ENCODE measurements at regions not wholly inside any gene's neighbourhood (a gene's known extent, or its start where the extent isn't known, plus 50 kb on each side); places are given as distances from the start of the nearest gene placed in this dataset.

DNA sequence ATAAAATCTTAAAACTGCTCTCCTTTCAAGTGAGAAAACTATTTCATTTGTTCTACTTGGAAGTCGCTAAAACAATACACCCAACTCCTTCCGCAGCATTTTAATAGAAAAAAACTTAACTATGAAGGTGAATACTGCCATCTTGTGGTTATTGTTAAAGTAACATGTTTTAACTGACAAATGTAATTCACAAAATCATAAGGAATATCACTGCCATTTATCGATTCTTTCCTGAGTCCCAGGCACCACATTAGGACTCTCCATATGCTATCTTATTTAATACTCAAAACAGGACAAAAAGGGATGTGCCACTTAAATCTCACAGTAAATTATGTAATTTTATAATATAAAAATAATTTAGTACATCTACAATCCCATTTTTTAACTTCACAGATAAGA lies 130.5 kb upstream of the ITGA1 start:
- no peak overlapping the region for H3K27ac Mint-ChIP-seq
- peaks cover 25% of the 10 kb centered on the region for H3K27me3 Mint-ChIP-seq
- DNase-seq: no peak
- no peaks in the 10 kb centered on the region for H3K36me3 Mint-ChIP-seq (ENCODE audit: low read depth)
- H3K4me3 Mint-ChIP-seq: no peak overlapping the region
- ChIA-PET POLR2A (no interaction called here), CTCF (no interaction called here)
- no peaks in the 10 kb centered on the region for H3K9me3 Mint-ChIP-seq
- H3K4me1 Mint-ChIP-seq: no peaks in the 10 kb centered on the region

DNA sequence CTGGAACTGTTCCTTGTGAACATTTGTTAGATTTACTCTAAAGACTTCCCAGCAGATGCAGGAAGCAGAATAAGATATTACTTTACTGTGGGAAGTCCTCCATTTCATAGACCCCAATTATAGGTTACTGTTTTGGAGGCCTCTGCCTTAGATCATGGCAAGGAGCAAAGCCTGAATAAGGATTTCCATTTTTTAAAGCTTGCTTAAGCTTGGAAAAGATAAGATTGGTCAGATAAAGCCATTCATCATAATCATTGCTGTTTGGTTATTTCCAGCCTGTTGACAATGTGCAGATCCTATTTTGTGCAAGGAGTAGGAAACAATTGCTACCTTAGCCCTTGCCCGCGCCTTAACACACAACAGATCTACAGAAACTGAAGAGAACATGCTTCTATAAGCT lies 129.5 kb upstream of the ITGA1 start:
- peaks cover 21% of the 10 kb centered on the region for H3K27me3 Mint-ChIP-seq
- DNase-seq: no peak
- ChIA-PET CTCF (no interaction called here), POLR2A (no interaction called here)
- no peaks in the 10 kb centered on the region for H3K4me1 Mint-ChIP-seq
- H3K4me3 Mint-ChIP-seq: no peak overlapping the region
- no peaks in the 10 kb centered on the region for H3K9me3 Mint-ChIP-seq
- no peak overlapping the region for H3K27ac Mint-ChIP-seq
- H3K36me3 Mint-ChIP-seq (ENCODE audit: low read depth): no peaks in the 10 kb centered on the region

DNA sequence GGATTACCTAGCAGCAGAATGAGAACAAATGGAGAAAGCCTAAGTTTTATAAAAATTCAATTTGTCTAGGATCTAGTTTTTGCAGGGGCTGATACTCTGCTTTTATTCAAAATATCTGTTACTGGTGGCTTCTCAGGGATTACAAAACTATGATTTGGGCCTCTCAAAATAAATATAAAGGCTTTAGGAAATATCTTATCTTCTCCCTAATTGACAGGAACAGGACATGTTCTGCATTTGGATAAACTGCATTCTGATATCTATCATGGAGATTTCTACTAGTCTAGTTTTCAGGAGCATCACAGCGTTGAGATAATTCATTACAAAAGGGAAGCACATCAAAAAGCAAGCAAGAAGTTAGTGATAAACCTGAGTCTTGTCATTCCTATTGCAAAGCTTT lies 127.1 kb upstream of the ITGA1 start:
- POLR2A ChIA-PET: no interaction called here
- no peak overlapping the region for H3K27ac Mint-ChIP-seq
- H3K36me3 Mint-ChIP-seq (ENCODE audit: low read depth): no peaks in the 10 kb centered on the region
- H3K27me3 Mint-ChIP-seq: peaks cover 14% of the 10 kb centered on the region
- no peaks in the 10 kb centered on the region for H3K9me3 Mint-ChIP-seq
- no peak for DNase-seq
- no peaks in the 10 kb centered on the region for H3K4me1 Mint-ChIP-seq
- CTCF ChIA-PET: no interaction called here
- no peak overlapping the region for H3K4me3 Mint-ChIP-seq

DNA sequence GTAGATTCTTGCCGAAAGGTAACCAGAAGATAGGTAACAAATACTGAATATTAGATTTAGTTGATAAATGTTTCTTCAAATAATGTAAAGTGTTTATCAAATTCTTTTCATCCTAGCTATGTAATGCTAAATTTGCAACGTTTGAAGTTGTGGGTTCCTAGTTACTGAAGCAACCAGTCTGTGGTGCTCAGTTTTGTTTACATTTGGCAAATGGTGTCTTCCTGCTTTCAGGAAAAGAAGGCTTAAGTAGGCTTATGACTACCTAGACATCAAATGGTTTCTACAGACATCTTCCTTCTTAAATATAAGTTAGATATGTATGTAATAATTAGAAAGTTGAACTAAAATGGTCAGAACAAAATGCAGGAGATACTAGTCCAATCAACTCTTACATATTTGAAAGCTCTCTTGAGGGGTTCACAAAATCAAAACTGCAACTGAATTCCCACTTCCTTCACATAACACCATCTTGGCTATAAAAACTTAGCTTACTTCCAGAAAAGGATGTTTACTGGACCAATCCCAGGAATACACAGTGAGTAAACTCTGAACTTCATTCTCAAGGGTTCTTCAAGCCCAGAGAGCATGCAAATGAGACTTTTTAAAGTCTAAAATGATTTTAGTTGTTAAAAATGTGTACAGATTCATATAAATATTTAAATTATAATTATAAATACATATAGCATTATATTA lies 125.7 kb upstream of the ITGA1 start:
- DNase-seq: no peak
- Mint-ChIP-seq H3K4me3 (no peak overlapping the region), H3K27me3 (peaks cover 12% of the 10 kb centered on the region), H3K9me3 (no peaks in the 10 kb centered on the region), H3K27ac (no peak overlapping the region), H3K4me1 (peaks cover 3% of the 10 kb centered on the region), H3K36me3 (ENCODE audit: low read depth) (no peaks in the 10 kb centered on the region)
- POLR2A ChIA-PET: no interaction called here
- CTCF ChIA-PET: no interaction called here

DNA sequence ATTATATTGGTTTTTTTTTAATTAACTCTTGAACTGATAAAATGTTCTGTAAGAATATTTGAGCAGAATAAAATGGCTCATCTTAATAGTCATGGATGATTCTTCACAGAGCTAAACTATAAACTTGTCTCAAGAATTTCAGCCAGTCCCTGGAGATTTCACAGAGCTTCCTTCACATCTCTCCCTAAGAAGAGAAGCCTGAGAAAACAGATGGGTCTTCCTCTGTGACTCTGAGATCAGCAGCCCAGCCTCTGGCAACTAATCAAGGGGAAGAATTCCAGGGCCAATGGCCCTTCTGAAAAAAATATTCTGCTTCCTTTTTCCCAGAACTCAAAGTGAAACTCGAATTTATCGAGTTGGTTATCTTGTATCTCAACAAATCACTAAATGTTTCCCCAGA lies 122.2 kb upstream of the ITGA1 start:
- no peak for DNase-seq
- H3K9me3 Mint-ChIP-seq: no peaks in the 10 kb centered on the region
- CTCF ChIA-PET: no interaction called here
- H3K27ac Mint-ChIP-seq: no peak overlapping the region
- POLR2A ChIA-PET: no interaction called here
- peaks cover 3% of the 10 kb centered on the region for H3K4me1 Mint-ChIP-seq
- peaks cover 6% of the 10 kb centered on the region for H3K27me3 Mint-ChIP-seq
- H3K4me3 Mint-ChIP-seq: no peak overlapping the region
- H3K36me3 Mint-ChIP-seq (ENCODE audit: low read depth): no peaks in the 10 kb centered on the region

DNA sequence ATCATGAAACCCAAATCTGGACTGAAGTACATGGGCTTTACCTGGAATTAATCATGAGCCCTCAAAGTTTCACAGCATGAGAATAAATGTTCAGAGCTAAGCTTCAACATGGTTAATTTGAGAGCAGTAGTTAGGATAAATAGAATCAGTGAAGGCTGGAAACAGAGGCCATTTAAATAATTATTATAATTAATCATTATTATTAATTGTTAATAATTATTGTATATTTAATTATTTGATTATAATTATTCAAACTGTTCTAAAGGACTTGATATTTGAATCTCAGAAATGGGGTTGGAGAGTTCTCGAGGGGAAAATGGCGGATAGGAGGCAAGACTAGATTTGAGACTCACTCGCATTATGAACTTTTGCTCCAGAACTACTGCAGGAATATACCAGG lies 119.6 kb upstream of the ITGA1 start:
- CTCF ChIA-PET: no interaction called here
- H3K36me3 Mint-ChIP-seq (ENCODE audit: low read depth): no peaks in the 10 kb centered on the region
- H3K4me1 Mint-ChIP-seq: peaks cover 5% of the 10 kb centered on the region
- peaks cover 3% of the 10 kb centered on the region for H3K27me3 Mint-ChIP-seq
- POLR2A ChIA-PET: no interaction called here
- DNase-seq: no peak
- no peak overlapping the region for H3K4me3 Mint-ChIP-seq
- H3K27ac Mint-ChIP-seq: no peak overlapping the region
- H3K9me3 Mint-ChIP-seq: no peaks in the 10 kb centered on the region

DNA sequence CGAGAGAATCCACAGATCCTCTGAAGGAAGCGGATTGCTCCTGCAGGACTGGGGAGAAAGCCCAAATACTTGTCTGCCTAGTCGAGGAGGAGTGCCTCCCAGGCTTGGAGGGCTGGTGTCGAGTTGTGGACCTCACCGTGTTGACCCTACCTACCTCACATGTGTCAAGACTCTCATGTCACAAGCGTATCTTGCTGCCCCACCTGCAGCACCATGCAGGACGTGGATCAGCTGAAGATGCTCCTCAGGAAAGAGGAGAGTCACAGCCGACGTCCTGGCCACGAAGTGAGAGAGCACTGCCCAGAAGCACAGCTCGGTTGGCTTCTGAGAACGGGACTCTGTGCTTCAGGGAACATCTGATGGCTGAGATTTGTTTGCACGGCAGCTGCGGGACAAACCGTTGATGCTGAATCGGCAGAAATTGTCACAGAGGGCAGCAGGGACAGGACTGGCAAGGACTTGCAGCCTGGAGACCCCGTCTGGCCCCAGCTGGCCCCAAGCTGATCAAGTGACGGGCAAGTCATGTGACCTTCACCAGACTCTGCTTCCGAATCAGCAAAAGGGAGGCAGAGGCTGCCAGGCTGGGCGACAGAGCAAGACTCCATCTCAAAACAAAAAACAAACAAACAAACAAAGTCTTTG lies 119.1 kb upstream of the ITGA1 start:
- Mint-ChIP-seq H3K36me3 (ENCODE audit: low read depth) (no peaks in the 10 kb centered on the region), H3K4me1 (peaks cover 5% of the 10 kb centered on the region), H3K27ac (no peak overlapping the region), H3K27me3 (peaks cover 3% of the 10 kb centered on the region), H3K4me3 (no peak overlapping the region), H3K9me3 (no peaks in the 10 kb centered on the region)
- CTCF ChIA-PET: no interaction called here
- DNase-seq: no peak
- POLR2A ChIA-PET: no interaction called here

DNA sequence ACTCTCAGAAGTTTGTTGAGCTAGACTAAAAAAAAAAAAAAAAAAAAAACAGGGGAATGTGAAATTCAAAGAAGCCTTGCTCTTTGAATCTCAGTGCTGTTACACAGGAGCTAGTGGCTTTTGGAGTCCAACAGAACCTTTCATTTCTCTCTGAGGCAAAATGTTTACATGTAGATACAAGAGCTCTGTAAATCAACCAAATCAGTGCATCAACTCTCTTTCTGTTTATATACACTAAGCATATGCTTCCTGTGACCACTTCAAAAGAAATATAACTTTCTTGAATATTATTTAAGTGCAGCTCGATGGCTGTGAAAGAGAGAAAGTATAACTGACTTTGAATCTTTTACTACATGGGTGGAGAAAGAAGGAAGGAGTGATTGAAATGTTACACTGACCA lies 115.3 kb upstream of the ITGA1 start:
- ChIA-PET CTCF (interaction anchor here (0.6 to 1.0 kb wide), 3 partner anchors 34 to 66 kb away, joined by 3 to 5 read pairs (median 3); no protein-coding TSS in a partner anchor), POLR2A (no interaction called here)
- DNase-seq: no peak
- Mint-ChIP-seq H3K36me3 (ENCODE audit: low read depth) (no peaks in the 10 kb centered on the region), H3K27me3 (peaks cover 6% of the 10 kb centered on the region), H3K4me1 (peaks cover 12% of the 10 kb centered on the region), H3K4me3 (no peak overlapping the region), H3K9me3 (no peaks in the 10 kb centered on the region), H3K27ac (no peak overlapping the region)

DNA sequence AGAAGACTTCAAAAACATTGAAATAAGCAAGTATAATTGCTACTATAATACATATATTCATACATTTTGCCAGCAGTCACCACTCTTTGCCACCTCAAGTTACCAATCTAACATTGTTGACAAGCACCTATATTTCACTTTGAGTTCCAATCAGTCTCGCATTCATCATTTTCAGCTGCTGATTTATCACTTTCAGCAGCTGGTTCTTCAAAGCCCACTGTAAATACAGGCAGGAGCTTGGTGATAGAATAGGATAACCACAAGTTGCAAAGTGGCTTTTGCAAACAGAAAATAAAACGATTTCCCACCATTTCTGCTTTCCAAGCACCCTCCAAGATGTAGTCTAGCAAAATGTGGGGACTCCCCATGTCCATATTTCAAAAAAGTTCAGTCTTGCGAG lies 114.2 kb upstream of the ITGA1 start:
- ChIA-PET POLR2A (no interaction called here), CTCF (no interaction called here)
- no peaks in the 10 kb centered on the region for H3K9me3 Mint-ChIP-seq
- no peak overlapping the region for H3K4me3 Mint-ChIP-seq
- no peak overlapping the region for H3K27ac Mint-ChIP-seq
- H3K36me3 Mint-ChIP-seq (ENCODE audit: low read depth): no peaks in the 10 kb centered on the region
- peaks cover 9% of the 10 kb centered on the region for H3K27me3 Mint-ChIP-seq
- peaks cover 12% of the 10 kb centered on the region for H3K4me1 Mint-ChIP-seq
- DNase-seq: no peak

DNA sequence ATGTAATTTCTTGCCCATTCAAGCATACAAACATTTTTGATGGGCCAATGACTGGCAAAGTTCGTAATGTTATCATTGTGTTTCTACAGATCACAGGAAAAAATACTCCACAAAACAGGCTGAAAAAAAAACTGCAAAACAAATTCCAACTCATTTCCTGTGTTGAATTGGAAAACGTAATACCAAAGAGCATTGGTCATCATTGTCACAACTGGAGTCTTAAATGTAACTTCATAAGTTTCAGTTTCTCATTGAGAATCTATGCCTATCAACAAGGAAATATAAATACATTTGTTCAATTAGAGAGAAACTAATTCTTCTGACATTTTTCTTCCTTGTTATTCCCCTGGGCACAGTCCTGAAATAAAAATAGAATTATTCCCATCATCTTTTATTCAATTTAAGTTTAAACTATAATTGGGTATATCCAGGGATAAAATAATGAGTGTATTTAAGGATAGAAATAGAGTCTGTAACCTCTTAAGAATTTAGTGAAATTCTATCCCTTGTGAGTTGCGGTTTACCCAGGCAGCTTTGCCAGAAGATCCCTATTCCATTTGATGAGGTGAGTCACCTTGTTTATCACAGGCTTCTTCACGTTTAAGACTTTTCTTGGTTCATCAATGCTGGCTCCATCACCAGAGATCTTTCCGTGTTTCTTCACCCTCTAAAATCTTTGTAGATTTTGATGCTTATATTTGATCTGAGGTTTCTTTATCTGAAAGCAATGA lies 112.7 kb upstream of the ITGA1 start:
- H3K36me3 Mint-ChIP-seq (ENCODE audit: low read depth): no peaks in the 10 kb centered on the region
- peaks cover 17% of the 10 kb centered on the region for H3K27me3 Mint-ChIP-seq
- POLR2A ChIA-PET: no interaction called here
- DNase-seq: no peak
- peaks cover 12% of the 10 kb centered on the region for H3K4me1 Mint-ChIP-seq
- H3K4me3 Mint-ChIP-seq: no peak overlapping the region
- no peaks in the 10 kb centered on the region for H3K9me3 Mint-ChIP-seq
- CTCF ChIA-PET: no interaction called here
- H3K27ac Mint-ChIP-seq: no peak overlapping the region

DNA sequence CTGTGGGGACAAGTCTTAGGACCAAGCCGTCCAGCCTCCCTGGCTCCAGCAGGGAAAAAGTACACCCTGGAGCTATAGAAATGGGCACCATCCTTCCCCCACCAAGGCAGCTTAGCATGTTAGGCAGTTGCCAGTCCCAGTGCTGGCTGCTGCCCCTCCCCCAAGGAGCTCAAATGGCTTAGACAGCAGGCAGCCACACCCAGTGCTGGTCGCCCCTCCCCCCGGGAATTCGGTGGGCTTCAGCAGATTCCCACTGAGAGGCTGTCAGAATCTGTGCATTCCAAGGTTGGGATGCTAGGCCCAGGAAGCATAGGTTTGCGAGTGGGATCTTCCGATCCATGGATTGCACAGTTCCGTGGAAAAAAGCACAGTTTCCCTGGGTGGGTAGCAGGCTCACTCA lies 105.2 kb upstream of the ITGA1 start:
- POLR2A ChIA-PET: no interaction called here
- H3K9me3 Mint-ChIP-seq: no peaks in the 10 kb centered on the region
- CTCF ChIA-PET: no interaction called here
- H3K27me3 Mint-ChIP-seq: peaks cover 16% of the 10 kb centered on the region
- no peaks in the 10 kb centered on the region for H3K36me3 Mint-ChIP-seq (ENCODE audit: low read depth)
- no peak overlapping the region for H3K27ac Mint-ChIP-seq
- H3K4me3 Mint-ChIP-seq: no peak overlapping the region
- no peak for DNase-seq
- no peaks in the 10 kb centered on the region for H3K4me1 Mint-ChIP-seq

DNA sequence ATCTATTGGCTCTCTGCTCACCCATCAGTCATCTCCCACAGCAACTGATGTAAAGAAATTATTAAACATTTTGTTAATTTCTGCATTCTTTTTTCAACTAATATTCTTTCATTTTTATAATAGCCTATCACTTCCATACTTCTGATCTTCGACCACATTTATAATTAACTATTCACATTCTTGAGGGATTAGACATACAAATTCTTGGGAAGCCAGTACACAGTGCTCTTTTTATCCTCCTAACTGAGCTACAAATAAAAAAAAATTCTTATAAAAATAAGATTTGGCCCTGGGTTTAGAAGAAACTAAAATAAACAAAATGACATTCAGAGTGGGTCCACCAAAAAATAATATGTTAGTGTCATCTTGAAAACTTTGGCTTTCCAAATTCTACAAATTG lies 103.7 kb upstream of the ITGA1 start:
- DNase-seq: no peak
- Mint-ChIP-seq H3K9me3 (no peaks in the 10 kb centered on the region), H3K27ac (no peak overlapping the region), H3K27me3 (peaks cover 19% of the 10 kb centered on the region), H3K4me3 (no peak overlapping the region), H3K36me3 (ENCODE audit: low read depth) (no peaks in the 10 kb centered on the region), H3K4me1 (no peaks in the 10 kb centered on the region)
- CTCF ChIA-PET: interaction anchor here (1.0 kb wide), 1 partner anchor 8 kb away, joined by 4 read pairs; no protein-coding TSS in a partner anchor
- POLR2A ChIA-PET: no interaction called here

DNA sequence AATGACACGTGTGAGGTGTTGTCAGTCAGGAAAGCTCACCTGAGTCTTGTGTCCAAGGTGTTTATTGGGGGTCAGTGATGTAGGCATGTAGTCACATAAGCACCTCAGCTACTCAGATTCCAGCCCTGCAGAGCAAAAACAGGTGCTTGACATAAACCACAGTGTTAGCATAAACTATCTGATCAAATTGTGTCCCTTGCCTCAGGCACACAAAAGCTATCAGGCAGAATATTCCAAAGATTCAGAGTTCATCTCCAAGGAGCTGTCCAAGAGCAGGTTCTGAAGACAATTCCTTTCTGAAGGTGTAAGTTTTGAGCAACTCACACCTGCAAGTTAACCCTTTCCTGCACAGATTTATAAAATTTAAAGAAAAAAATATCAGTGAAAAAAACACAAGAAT lies 102.2 kb upstream of the ITGA1 start:
- Mint-ChIP-seq H3K4me3 (no peak overlapping the region), H3K4me1 (no peaks in the 10 kb centered on the region), H3K27ac (no peak overlapping the region), H3K9me3 (no peaks in the 10 kb centered on the region), H3K36me3 (ENCODE audit: low read depth) (no peaks in the 10 kb centered on the region), H3K27me3 (peaks cover 10% of the 10 kb centered on the region)
- ChIA-PET POLR2A (no interaction called here), CTCF (interaction anchor here (1.1 to 1.4 kb wide), 2 partner anchors 107 to 230 kb away, joined by 3 read pairs; no protein-coding TSS in a partner anchor)
- DNase-seq: no peak
